Activated CD8-positive, alpha-beta T cell treated with anti-CD3 and anti-CD28 coated beads for 36 hours (primary cell): ENCODE measurements at regions not wholly inside any gene's neighbourhood (a gene's known extent, or its start where the extent isn't known, plus 50 kb on each side); places are given as distances from the start of the nearest gene placed in this dataset.

ENCODE experiments used
- ATAC-seq: fragments of 200-7000 bp; cut with Tn5 transposase; one replicate; pipeline ENCODE4 v1.10.0; 2021; ENCODE audit warnings: mild to moderate bottlenecking, moderate library complexity
- CTCF ChIA-PET: fragments of 350-600 bp; sonication (Branson Sonifier 250); formaldehyde crosslinking; loops from one replicate; lab custom pipeline; 2021; ENCODE audit warnings: antibody characterized with exemption; lab: Charles Lee
- POLR2A ChIA-PET: fragments of 350-600 bp; sonication (Branson Sonifier 250); formaldehyde crosslinking; loops from one replicate; lab custom pipeline; 2021; ENCODE audit warnings: antibody characterized with exemption; lab: Charles Lee
- DNase-seq: peaks from one replicate; pipeline ENCODE4 v3.0.0-alpha.2; 2020
- H3K27ac Mint-ChIP-seq: one replicate; pipeline ENCODE4 v1.8.0; 2021; ENCODE audit warnings: mild to moderate bottlenecking, mixed read lengths
- H3K27me3 Mint-ChIP-seq: one replicate; pipeline ENCODE4 v1.8.0; 2021; ENCODE audit warnings: mixed read lengths
- H3K36me3 Mint-ChIP-seq: one replicate; pipeline ENCODE4 v1.8.0; 2021; ENCODE audit warnings: low read depth, mixed read lengths
- H3K4me1 Mint-ChIP-seq: one replicate; pipeline ENCODE4 v1.8.0; 2021; ENCODE audit warnings: low read depth, mixed read lengths
- H3K4me3 Mint-ChIP-seq: one replicate; pipeline ENCODE4 v1.8.0; 2021; ENCODE audit warnings: mild to moderate bottlenecking, moderate library complexity, mixed read lengths
- H3K9me3 Mint-ChIP-seq: one replicate; pipeline ENCODE4 v1.8.0; 2021; ENCODE audit warnings: mixed read lengths
- CTCF ChIP-seq: fragments of 200-600 bp; IDR thresholded peaks from one replicate; pipeline ENCODE4 v1.8.0; 2022; ENCODE audit warnings: antibody characterized with exemption, mild to moderate bottlenecking
- intact Hi-C: fragments of 100-400 bp; cut with micrococcal nuclease; formaldehyde crosslinking; loops from one replicate; pipeline ENCODE4 v1.10.0; 2022

DNA sequence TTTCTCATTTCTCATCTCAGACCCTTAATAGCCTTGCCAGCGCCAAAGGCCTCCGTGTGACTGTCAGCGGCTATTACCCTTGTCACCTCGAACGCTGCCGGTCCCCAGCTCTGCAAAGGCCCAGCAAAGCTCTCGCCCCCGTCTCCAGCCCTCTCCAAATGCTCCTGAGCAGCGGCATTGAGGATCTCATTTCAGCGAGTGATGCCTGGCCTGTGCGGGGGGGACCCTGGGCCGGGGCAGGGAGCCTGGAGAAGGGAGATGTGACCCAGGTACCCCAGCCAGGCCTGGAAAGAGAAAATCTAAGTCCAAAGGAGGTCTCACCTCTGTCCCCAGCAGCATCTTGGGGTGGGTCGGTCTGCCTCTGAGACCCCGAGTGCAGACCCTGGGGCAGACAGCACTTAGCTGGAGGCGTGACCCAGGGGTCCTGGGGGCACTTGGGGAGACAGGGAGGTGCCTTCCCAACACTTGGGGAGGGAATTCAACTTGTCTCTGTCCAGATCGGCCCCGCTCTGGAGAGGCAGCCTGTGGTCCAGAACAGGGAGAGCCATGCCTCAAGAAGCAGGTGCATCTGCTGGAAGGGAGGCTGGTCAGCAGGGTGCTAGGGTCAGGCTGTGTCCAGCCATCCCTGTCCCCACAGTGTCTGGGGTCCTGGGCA, 521.3 kb downstream of the TBC1D22A start:
- H3K36me3 Mint-ChIP-seq: no peaks in the 10 kb centered on the region
- H3K9me3 Mint-ChIP-seq: no peaks in the 10 kb centered on the region
- DNase-seq: no peak
- intact Hi-C loops: no loop called here
- ChIA-PET POLR2A (no interaction called here), CTCF (no interaction called here)
- no peak overlapping the region for H3K27ac Mint-ChIP-seq
- no peak for ATAC-seq
- H3K4me3 Mint-ChIP-seq: no peak overlapping the region
- no peak for TF ChIP-seq CTCF
- H3K4me1 Mint-ChIP-seq: no peaks in the 10 kb centered on the region
- H3K27me3 Mint-ChIP-seq: no peaks in the 10 kb centered on the region

DNA sequence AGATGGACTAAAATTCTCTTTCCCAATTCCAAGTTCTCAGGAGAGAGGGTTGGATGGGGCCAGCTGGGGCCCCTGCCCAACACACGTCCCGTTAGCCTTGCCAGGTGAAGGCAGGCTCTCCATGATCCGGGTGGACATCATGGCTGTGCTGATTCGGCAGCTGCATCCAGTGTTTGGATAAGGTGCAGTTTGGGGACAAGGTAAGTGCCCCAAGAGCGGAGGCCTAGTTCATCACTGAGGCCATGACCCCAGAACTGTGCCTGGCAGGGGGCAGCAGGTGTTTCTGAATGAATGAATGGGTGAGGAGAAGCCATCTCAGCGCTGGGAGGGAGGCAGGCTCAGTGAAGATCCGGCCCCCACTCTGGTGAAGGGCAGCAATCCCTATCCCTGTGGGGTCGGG, 520.4 kb downstream of the TBC1D22A start:
- ChIA-PET CTCF (no interaction called here), POLR2A (no interaction called here)
- no peaks in the 10 kb centered on the region for H3K9me3 Mint-ChIP-seq
- intact Hi-C loops: no loop called here
- TF ChIP-seq CTCF: no peak
- no peak for ATAC-seq
- H3K4me3 Mint-ChIP-seq: no peak overlapping the region
- no peak overlapping the region for H3K27ac Mint-ChIP-seq
- no peaks in the 10 kb centered on the region for H3K4me1 Mint-ChIP-seq
- no peaks in the 10 kb centered on the region for H3K36me3 Mint-ChIP-seq
- H3K27me3 Mint-ChIP-seq: no peaks in the 10 kb centered on the region
- no peak for DNase-seq

GRCh38 chr22:47282366-47282765, 519.9 kb downstream of the TBC1D22A start:
- DNase-seq: no peak

DNA sequence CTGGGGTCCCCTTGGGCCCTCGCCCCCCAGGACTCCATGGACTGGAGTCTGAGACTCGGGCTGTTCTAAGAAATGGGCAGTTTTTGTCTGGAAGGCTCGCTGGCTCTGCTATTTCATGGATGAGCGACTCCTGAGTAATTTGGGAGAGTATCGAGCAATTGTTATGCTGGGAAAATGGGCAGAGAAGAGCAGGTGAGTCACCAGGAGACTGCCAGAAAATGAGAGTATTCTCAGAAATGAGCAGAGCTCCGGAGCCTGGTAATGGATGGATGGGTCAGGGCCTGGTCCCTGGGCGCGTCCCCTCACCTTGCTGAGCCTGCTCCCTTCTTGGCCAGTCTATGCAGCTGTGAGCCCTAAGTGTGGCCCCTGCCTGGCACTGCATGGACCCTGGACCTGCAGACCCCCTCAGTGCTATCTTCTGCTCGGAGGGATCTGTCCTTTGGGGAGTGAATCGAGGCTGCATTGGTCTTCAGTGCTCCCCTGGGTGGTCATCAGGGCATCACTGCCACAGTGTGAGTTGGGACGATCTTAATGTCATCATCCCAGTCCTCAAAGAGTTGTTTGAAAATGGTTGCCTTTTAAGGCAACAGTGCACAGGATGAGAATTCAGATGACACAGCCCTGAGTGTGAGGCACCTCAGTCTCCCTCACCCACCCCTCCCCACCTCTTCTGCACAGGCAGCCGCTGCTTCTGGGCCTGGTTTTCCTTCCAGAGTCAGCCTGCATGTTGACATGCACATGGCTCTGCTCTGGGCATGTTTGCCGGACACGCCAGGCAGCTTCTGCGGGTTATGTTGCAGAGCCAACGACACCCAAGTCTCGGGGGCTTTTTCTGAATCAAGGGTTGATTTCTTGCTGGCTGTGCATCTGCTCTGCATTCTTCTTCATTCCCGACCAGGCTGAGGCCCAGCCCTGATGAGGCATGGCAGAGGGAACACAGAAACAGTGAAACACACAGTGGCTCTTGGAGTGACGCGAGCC, 519.0 kb downstream of the TBC1D22A start:
- Mint-ChIP-seq H3K36me3 (no peaks in the 10 kb centered on the region), H3K4me3 (no peak overlapping the region), H3K9me3 (no peaks in the 10 kb centered on the region), H3K4me1 (no peaks in the 10 kb centered on the region), H3K27ac (no peak overlapping the region), H3K27me3 (peaks cover 3% of the 10 kb centered on the region)
- ATAC-seq (no peak), DNase-seq (no peak)
- ChIA-PET POLR2A (no interaction called here), CTCF (no interaction called here)
- intact Hi-C loops: no loop called here
- no peak for TF ChIP-seq CTCF

More at GRCh38 chr22:47282366-47282765, 519.9 kb downstream of the TBC1D22A start:
- ChIA-PET CTCF (no interaction called here), POLR2A (no interaction called here)
- ATAC-seq: no peak
- Mint-ChIP-seq H3K4me1 (no peaks in the 10 kb centered on the region), H3K4me3 (no peak overlapping the region), H3K27ac (no peak overlapping the region), H3K36me3 (no peaks in the 10 kb centered on the region), H3K27me3 (no peaks in the 10 kb centered on the region), H3K9me3 (no peaks in the 10 kb centered on the region)
- intact Hi-C loops: no loop called here
- no peak for TF ChIP-seq CTCF

- H3K36me3 Mint-ChIP-seq: no peaks in the 10 kb centered on the region
- H3K27me3 Mint-ChIP-seq: peaks cover 3% of the 10 kb centered on the region
- TF ChIP-seq CTCF: no peak
- H3K27ac Mint-ChIP-seq: no peak overlapping the region
- CTCF ChIA-PET: no interaction called here
- ATAC-seq: no peak
- intact Hi-C loops: no loop called here
- DNase-seq: no peak
- H3K4me1 Mint-ChIP-seq: no peaks in the 10 kb centered on the region
- no peak overlapping the region for H3K4me3 Mint-ChIP-seq
- POLR2A ChIA-PET: no interaction called here
- no peaks in the 10 kb centered on the region for H3K9me3 Mint-ChIP-seq
Observed at GRCh38 chr22:47280301-47280700, 517.9 kb downstream of the TBC1D22A start.
